Stimulated activated CD8-positive, alpha-beta memory T cell treated with anti-CD3 and anti-CD28 coated beads, Interleukin-12 subunit alpha, Interleukin-12 subunit beta, amount 100 ng/mL, for 1 hour (primary cell): ENCODE measurements at regions not wholly inside any gene's neighbourhood (a gene's known extent, or its start where the extent isn't known, plus 50 kb on each side); places are given as distances from the start of the nearest gene placed in this dataset.

Source experiments
- DNase-seq: peaks from one replicate; pipeline ENCODE4 v3.0.0-alpha.2; 2020; ENCODE audit warnings: low read depth

DNA sequence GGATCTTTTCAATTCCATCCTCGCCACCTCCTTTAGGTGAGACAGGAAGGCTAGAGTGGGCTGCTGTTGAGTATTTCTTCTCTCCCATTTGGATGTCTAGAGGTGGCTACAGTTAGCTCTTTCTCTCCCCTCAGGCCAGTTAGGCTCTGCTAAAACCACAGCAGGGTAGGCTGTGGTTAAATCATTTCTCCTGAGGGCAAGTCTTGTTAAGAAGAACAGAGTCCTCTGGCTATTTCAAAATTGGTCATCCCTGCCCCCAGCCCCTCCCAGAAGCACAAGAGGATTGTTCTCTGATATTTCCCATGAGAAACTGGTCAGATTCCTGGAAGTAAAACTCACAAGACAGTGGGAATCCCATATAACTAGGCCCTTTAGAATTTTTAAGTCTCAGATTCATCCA is 1359.5 kb downstream of the TECRL start:
- no peak for DNase-seq

DNA sequence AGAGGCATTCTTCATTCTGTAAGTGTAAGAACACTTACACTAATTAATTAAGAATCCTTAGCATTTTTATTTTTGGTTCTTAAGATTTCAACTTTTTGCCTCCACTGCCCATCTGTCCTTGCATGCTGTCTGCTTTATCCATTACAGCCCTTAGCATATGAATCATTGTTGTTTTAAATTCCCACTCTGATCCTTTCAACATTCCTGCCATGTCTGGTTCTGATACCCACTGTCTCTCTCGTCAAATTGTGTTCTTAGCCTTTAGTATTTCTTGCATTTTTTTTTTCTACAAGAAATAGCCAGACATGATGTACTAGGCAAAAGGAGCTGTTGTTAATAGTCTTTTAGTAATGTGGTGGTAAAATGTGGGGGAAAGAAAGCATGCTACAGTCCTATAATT is 1360.0 kb downstream of the TECRL start:
- DNase-seq, result no peak

DNA sequence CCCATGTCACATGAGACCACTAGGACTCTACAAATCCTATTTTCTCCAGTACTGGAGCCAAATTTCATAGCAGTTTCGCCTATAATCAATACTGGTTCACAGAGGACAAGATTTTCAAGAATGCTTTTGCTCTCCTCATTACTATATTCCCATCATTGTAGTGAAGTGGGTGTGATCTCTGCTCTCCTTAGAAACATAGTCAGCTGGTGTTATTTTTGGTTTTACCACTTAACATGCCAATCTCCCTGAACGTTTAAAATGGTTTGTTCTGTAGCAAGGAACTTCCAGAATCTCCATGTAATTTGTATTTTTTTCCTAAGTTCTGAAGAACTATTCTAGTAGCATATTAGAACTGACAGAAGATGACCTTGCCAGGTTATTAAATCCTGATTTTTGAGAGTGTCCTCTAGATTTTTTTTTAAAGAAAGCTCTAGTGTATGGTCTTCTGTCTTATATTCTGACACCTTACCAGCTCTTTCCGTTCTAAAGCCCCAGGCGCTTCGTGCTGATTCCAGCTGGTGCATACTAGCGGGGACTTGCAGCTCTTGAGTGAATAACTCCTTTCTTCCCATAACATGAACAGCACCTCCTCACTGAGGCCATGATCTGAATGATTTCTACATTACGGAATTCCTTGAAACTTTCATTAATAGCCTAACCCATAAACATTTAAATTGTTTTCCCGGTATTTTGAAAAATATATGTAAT is 1372.9 kb downstream of the TECRL start:
- no peak for DNase-seq

DNA sequence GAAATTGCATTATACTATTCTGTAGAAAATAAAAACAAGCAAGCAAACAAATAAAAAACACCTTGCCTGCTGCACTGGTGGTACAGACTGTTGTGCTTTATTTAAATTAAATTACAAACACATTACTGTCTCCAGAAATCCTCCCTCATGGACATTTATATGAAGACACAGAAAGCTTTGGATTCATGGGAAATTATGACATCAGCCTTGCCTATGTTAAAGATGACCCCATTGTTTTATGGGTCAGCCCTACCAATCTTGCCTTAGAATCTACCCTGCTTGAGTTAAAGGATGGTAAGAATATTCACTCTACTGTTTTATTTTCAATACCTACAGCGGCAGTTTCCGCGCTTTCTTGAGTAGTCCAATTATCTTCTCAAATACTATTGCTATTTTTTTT is 1379.9 kb downstream of the TECRL start:
- no peak for DNase-seq

DNA sequence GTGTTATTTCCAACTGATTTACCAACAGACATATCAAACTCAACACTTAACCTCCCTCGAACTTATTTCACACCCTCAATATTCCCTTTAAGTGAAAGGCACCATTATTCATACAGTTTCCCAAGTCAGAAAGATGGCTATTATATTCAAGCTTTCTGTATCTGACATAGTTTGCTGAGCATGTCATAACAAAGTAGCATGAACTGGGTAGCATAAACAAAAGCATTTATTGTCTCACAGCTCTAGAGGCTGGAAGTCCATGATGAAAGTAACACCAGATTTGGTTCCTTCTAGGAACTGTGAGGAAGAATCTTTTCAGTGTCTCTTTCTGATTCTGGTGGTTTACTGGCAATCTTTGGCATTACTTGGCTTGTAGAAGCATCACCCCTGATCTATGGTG is 1388.6 kb downstream of the TECRL start:
- no peak for DNase-seq

DNA sequence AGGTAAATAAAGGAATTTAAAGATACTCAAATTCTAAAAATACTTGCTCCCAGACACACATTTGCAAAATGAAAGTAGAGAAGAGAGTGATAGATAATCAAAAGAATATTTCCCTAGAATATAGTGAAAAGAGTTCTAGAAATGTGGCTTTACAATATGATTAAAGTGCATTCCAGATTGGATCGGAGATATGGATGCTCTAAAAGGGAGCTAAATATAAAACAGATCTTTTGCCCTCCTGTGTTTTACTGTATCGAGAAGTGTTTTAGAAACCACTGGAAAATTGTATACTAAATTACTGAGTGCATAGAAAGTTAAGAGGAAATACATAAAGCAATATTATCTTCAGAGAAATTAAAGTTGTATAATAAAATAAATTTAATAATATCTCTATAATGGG is 1392.0 kb downstream of the TECRL start:
- DNase-seq, result no peak

DNA sequence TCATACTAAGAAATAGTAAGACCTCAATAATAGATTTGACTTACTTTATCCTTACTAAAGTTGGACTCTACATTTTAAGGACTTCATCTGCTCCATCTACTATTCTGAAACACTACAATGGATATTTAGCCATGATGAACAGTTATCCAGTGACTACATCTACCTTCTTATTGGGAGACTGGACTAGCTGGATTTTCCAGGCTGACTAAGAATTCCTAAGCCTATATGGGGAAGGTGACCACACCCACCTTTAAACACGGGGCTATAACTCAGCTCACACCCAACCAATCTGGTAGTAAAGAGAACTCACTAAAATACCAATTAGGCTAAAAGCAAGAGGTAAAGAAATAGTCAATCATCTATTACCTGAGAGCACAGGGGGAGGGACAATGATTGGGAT is 1438.4 kb downstream of the TECRL start:
- no peak for DNase-seq

DNA sequence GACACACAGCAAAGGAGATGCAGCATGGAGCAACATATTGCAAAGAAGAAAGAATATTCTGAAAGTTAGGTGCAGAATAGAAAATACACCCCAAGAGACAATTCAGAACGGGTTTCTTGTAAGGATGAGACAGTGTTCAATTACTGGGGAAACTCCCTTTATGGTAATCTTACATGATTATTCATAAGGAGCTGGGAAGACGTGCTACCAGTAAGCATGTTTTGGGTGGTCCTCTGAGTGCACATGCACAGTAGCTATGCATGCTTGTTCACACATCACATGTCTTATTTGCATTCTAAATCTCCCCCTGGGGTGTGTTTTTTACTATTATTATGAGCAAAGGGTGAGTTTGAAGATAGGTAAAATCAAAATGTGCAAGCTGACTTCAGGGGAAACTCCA is 1448.8 kb downstream of the TECRL start:
- DNase-seq, result no peak

DNA sequence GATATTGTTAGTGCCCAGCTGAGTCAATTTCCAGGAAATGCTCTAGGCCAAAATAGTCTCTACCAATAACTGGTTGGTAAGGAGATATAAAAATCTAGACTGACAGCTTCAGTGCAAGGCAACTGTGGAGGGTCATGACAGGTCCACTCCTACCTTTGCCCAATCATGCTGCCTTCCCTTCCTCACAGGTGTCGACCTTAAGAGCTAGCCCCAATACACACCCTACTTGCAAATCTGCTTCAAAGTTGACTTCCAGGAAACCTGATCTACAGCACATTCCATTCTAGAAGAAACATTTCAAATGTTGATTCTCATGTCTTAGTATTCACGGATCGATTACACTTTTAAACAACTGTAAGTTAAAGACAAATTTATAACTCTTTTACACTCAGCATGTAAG is 1455.5 kb downstream of the TECRL start:
- no peak for DNase-seq

DNA sequence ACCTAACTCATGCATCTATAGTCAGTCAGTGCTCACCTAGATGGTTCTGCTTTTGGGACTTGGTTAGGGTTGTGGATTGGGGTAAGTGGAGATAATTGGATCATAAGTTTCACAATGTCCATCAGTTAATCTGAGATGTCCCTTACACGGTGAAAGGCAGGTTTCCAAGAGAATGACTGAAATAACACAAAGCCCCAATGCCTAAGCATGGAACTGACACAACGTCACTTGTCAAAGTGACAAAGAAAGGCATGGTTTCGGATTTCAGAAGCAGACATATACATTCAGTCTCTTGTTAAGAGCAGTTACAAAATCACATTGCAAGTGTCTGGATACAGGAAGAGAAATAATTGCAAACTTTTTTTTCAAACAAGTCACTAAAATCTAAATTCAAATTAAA is 1456.9 kb downstream of the TECRL start:
- no peak for DNase-seq

DNA sequence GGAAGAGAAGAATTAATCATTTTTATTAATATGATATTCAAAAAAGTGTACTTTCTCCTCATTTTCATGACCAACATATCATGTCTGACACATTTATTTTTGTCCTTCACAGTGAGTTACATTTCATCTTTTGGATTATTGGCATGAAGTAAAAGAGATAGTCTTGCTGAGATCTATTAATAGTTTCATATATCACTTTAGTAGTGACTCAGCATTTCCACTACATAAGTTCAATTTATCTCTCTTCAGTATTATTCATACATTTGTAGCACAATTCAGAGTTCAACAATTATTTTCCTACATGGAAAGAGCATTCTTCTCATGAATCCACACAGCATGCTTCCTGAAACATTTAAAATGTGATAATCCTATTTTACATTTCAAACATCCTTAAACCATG is 1461.1 kb downstream of the TECRL start:
- DNase-seq, result no peak

DNA sequence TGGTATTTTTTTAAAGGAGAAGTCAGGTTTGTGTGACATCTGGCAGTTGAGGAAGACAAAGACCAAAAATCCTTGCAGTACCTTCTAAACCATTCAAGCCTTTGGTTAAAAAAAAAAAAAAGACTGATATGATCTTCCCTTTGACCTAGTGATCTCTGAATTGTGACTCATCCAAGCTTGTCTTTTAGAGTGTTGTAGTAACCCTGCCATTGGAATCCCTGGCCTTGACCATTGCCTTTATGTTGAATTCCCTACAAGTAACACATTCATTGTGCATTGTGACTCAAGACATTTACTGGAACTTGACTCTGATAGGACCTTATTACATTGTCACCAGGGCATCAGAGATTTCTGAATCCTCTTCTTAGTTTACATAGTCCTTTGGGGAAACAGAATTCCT is 1469.0 kb downstream of the TECRL start:
- no peak for DNase-seq

DNA sequence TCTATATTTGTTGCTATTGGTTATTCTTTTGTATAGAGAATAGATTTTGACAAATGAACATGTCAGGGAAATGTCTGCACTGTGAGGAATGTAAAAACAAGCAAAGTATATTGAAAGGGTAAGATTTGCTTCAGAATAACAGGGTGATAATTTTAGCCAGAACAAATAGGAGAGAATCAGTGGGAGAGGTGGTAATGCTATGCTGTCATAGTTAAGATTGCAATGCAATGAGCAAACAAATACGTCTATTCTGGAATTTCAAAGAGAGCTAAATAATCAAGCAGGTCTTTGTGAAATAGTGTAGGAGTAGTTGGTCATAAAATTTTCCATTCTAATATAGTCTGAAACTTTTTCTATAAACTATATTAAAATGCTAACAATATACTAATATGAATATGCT is 1478.4 kb downstream of the TECRL start:
- DNase-seq, result no peak

DNA sequence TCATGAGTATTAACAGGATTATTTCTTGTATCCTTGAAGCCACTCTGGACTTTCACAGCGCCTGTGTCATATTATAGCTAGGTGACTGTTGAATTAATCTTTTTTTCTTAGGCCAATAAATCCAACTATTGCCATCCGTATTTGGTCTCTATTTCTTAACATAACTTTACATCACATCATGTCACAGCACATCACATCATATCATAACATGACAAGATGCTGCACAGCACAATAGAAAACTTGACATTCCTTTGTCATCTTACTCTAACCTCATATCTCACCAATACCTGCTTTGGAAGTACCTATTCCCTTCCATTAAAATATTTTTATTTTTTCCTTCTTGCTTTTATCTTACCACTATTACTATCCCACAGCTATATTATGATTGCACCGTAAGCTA is 1480.8 kb downstream of the TECRL start:
- no peak for DNase-seq

DNA sequence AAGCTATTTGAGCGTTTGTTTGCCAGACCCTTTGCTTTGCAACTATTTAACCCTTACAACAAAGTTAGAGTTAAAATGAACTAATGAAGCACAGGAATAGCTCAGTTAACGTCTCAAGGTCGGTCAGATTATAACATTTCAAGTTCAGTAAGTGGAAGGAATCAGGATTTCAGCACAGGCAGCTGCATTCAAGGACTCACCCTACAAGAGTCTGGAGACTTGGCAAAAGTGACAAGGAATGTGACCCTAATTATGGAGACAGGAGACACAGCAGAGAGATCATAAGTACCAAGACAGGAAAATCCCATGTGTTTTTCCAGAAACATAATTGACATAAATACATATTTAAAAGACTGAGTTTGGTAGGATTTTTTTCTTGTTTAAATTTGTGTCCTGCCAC is 1481.7 kb downstream of the TECRL start:
- no peak for DNase-seq

DNA sequence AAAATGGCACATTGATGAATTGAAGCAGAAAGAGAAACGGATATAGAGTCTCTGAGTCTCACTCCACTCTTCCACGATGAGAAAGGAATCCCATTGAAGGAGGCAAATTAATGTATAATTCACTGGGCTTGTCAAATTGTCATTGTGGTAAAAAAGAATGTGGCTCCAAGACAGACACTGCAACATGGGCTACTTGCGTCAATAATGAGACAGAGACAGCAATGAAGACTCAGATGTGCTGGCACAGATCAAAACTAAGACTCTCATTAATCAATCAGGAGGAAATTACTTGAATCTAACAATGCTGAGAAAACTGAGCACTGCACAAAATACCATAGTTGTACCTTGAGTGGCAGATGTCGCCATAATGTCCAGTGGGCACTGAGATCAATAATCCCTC is 1485.5 kb downstream of the TECRL start:
- DNase-seq, result no peak

DNA sequence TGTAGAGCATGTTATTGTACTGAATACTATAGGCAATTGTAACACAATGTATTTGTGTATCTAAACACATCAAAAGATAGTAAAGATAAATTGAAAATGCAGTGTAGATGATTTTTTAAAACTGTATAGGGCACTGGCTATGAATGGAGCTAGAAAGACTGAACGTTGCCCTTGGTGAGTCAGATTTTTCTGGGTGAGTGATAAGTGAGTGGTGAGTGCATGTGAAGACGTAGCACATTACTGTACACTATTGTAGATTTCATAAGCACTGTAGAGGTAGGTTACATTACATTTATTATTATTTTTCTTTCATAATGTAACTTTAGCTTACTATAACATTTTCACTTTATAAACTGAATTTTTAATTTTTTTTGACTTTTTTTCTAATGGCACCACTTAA is 1491.6 kb downstream of the TECRL start:
- no peak for DNase-seq

DNA sequence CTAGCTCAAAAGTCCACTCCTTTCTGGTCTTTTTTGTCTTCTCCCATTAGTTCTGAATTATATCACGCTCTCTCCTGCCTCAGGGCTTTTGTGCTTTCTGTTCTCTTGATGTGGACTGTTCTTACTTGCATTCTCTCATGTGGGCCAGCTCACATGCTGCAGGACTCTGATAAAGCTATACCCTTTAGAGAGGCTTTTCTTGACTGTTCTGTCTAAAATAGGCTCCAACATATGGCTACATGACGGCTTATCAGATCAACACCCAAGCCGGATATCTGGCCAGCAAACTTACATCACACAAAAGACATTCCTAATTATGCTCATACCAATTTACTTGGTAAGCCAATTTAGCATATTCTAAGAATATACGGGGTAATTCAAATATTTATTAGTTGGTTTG is 1494.5 kb downstream of the TECRL start:
- DNase-seq, result no peak

DNA sequence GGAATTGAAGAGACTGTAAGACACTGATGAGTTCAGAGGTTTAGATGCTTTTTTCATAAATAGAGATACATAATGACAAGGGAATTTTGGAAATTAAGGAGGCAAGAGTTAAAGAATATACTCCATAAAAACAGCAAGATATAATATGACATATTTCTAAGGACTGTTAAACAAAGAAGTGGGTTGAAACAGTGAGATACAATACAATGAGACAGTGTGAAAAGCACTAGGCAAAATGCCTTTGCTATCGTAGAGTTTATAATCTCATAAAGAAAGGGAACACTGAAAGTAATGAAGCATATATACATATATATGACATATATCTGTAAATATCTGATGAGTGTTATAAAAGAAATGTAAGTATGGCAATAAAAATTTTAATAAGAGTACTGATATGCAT is 1496.2 kb downstream of the TECRL start:
- DNase-seq, result no peak

DNA sequence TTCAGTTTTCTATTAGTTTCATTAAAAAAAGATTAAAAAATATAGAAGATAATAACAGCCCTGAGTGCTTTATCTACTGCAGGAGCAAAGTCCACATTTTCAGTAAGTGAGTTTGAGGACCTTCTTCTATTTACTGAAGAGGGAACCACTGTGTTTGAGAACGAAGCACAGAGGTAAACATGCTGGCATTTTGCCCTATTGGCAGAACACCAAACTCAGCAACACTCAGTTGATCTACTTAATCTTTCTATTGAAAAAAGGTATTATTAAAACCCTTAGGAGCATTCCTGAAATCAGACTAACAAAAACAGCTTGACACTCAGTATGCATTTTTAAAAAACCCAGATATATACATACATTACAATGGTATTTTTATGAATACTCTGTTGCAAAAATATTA is 1496.7 kb downstream of the TECRL start:
- DNase-seq, result no peak

DNA sequence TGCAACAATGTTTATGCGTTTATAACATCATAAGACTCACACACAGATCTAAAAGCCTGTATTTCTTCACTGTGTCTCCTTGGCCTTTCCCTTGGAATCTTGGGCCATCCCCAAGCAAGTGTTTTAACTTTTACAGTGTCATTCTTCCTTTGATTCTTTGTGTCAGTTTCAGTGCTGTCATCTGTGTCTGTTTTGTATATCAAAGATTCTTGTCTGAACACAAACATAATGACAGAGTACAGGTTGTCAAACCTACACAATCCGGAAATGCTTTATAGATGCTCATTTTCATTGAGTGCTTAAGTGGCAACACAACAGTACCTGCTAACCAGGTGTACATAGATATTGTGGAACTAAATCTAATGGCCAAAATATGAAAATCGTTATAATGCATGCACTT is 1500.0 kb downstream of the TECRL start:
- DNase-seq, result no peak

DNA sequence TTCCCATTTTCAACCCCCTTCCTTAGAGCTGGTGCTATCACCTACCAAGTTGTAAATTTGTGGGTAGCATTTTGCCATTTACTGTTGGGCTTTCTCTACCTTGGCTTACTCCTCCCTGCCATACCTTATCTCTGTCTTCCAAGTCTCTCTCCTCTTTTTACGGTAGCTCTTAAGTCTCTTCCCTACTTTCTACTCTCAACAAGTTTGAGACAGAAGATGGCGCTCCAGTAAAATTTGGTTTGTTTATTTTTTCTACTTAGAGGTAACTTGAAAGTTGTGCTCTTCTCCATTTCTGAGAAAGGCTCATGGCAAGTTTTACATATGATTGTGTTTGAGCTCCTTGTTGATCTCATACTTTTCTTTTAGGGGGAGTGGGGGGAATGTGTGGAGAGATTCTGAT is 1508.1 kb downstream of the TECRL start:
- no peak for DNase-seq

DNA sequence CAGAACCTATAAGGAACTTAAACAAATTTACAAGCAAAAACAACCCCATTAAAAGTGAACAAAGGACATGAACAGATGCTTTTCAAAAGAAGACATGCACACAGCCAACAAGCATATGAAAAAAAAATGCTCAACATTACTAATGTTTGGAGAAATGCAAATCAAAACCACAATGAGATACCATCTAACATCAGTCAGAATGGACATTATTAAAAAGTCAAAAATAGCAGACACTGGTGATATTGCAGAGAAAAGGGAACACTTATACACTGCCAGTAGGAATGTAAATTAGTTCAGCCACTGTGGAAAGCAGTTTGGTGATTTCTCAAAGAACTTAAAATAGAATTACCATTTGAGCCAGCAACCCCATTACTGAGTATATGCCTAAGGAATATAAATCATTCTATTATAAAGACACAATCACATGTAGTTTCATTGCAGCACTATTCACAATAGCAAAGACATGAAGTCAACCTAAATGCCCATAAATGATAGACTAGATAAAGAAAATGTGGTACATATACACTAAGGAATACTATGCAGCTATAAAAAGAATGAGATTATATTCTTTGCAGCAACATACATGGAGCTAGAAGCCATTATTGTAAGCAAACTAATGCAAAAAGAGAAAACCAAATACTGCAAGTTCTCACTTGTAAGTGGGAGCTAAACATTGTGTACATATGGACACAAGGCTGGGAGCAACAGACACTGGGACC is 1509.4 kb downstream of the TECRL start:
- no peak for DNase-seq

DNA sequence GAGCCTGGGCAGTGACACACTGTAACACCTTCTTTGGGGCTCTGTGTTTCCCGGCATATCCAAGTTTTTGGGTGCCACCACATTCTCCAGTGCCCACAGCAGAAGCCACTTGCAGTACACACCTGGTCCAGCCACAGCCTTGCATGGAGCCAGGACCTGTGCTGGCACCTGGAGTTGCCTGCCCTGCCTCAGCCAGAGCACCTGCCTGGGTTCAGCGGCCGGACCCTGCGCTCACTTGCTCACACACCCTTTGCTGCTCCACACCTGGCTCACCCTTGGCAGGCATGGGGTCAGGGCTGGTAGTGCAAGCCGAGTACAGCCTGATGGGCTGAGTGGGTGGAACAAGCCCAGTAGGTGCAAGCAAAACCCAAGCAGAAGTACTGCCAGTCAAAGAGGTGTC is 1511.1 kb downstream of the TECRL start:
- no peak for DNase-seq
